ENCODE measurements at regions not wholly inside any gene's neighbourhood (a gene's known extent, or its start where the extent isn't known, plus 50 kb on each side); places are given as distances from the start of the nearest gene placed in this dataset.

GRCh38 chr11:71119656-71120269 lies 132.6 kb downstream of the SHANK2 start:
- DNase-seq: no peak

- no peak for DNase-seq
Observed at GRCh38 chr11:71118671-71119250, 133.6 kb downstream of the SHANK2 start.

- DNase-seq: no peak
Observed at GRCh38 chr11:71117311-71117710, 135.1 kb downstream of the SHANK2 start.

GRCh38 chr11:71116693-71117040 lies 135.7 kb downstream of the SHANK2 start:
- no peak for DNase-seq

GRCh38 chr11:71115770-71116692 lies 136.3 kb downstream of the SHANK2 start:
- no peak for DNase-seq

GRCh38 chr11:71114124-71114851 lies 138.1 kb downstream of the SHANK2 start:
- DNase-seq: no peak

GRCh38 chr11:71112990-71113389 lies 139.4 kb downstream of the SHANK2 start:
- DNase-seq: no peak

GRCh38 chr11:71112454-71112853 lies 139.9 kb downstream of the SHANK2 start:
- no peak for DNase-seq

GRCh38 chr11:71109586-71109985 lies 142.8 kb downstream of the SHANK2 start:
- DNase-seq: no peak

GRCh38 chr11:71109186-71109585 lies 143.2 kb downstream of the SHANK2 start:
- DNase-seq: no peak

- no peak for DNase-seq
Observed at GRCh38 chr11:71108013-71108865, 144.1 kb downstream of the SHANK2 start.

GRCh38 chr11:71106671-71107070 lies 145.7 kb downstream of the SHANK2 start:
- DNase-seq: no peak

- no peak for DNase-seq
Observed at GRCh38 chr11:71103266-71103665, 149.1 kb downstream of the SHANK2 start.

- no peak for DNase-seq
Observed at GRCh38 chr11:71102251-71102995, 150.0 kb downstream of the SHANK2 start.

- DNase-seq: no peak
Observed at GRCh38 chr11:71101606-71102005, 150.8 kb downstream of the SHANK2 start.

GRCh38 chr11:71101046-71101445 lies 151.3 kb downstream of the SHANK2 start:
- no peak for DNase-seq

- DNase-seq: no peak
Observed at GRCh38 chr11:71098776-71099175, 153.6 kb downstream of the SHANK2 start.

GRCh38 chr11:71097506-71098240 lies 154.7 kb downstream of the SHANK2 start:
- DNase-seq: no peak

GRCh38 chr11:71096751-71097388 lies 155.5 kb downstream of the SHANK2 start:
- DNase-seq: no peak

GRCh38 chr11:71095294-71095850 lies 157.0 kb downstream of the SHANK2 start:
- no peak for DNase-seq
